Smooth muscle cell (in vitro differentiated cells): ENCODE measurements at regions not wholly inside any gene's neighbourhood (a gene's known extent, or its start where the extent isn't known, plus 50 kb on each side); places are given as distances from the start of the nearest gene placed in this dataset.

Source experiments
- DNase-seq: peaks from one replicate; lab custom pipeline; 2025; ENCODE audit not compliant: unreplicated experiment; lab: John Stamatoyannopoulos, UW
- H2AFZ ChIP-seq: fragments of 200-600 bp; sonication (generic); 2 replicates; pipeline ENCODE4 v1.6.0; 2016; ENCODE audit warnings: antibody characterized with exemption, low read depth, mild to moderate bottlenecking
- H3F3A ChIP-seq: fragments of 200-600 bp; sonication (generic); 2 replicates; pipeline ENCODE4 v1.6.0; 2017; ENCODE audit warnings: antibody characterized with exemption, low read depth
- H3K27ac ChIP-seq: fragments of 200-600 bp; sonication (generic); 2 replicates; pipeline ENCODE4 v1.5.1; 2016; ENCODE audit warnings: low read depth, mild to moderate bottlenecking
- H3K27me3 ChIP-seq: fragments of 200-600 bp; sonication (generic); 2 replicates; pipeline ENCODE4 v1.6.1; 2016; ENCODE audit warnings: low read depth, mild to moderate bottlenecking
- H3K36me3 ChIP-seq: fragments of 200-600 bp; sonication (generic); 2 replicates; pipeline ENCODE4 v1.5.1; 2016; ENCODE audit warnings: low read depth
- H3K4me1 ChIP-seq: fragments of 200-600 bp; sonication (generic); 2 replicates; pipeline ENCODE4 v1.5.1; 2016; ENCODE audit warnings: low read depth
- H3K4me2 ChIP-seq: fragments of 200-600 bp; sonication (generic); 2 replicates; pipeline ENCODE4 v1.6.0; 2016; ENCODE audit warnings: mild to moderate bottlenecking
- H3K4me3 ChIP-seq: fragments of 200-600 bp; sonication (generic); 2 replicates; pipeline ENCODE4 v1.5.1; 2016; ENCODE audit warnings: mild to moderate bottlenecking
- H3K79me2 ChIP-seq: fragments of 200-600 bp; sonication (generic); 2 replicates; pipeline ENCODE4 v1.6.0; 2016; ENCODE audit warnings: low read depth, mild to moderate bottlenecking
- H3K9ac ChIP-seq: fragments of 200-600 bp; sonication (generic); 2 replicates; pipeline ENCODE4 v1.6.0; 2016; ENCODE audit warnings: low read depth
- H3K9me3 ChIP-seq: fragments of 200-600 bp; sonication (generic); replicated peaks from 2 replicates; pipeline ENCODE4 v1.5.1; 2016; ENCODE audit warnings: low read depth
- H4K20me1 ChIP-seq: fragments of 200-600 bp; sonication (generic); 2 replicates; pipeline ENCODE4 v1.6.0; 2016; ENCODE audit warnings: low read depth
- WGBS: methylation state at CpG from one replicate; pipeline ENCODE4 v1.1.7; 2016; ENCODE audit warnings: low lambda C conversion rate; 5-methylcytosine and 5-hydroxymethylcytosine counted together
- TF ChIP-seq, protein P1 (sequence below): fragments of 200-600 bp; sonication (generic); IDR thresholded peaks from 2 replicates; pipeline ENCODE4 v1.5.1; 2017; ENCODE audit warnings: borderline replicate concordance, mild to moderate bottlenecking, antibody characterized with exemption; ENCODE audit not compliant: insufficient read depth, poor library complexity, severe bottlenecking

DNA sequence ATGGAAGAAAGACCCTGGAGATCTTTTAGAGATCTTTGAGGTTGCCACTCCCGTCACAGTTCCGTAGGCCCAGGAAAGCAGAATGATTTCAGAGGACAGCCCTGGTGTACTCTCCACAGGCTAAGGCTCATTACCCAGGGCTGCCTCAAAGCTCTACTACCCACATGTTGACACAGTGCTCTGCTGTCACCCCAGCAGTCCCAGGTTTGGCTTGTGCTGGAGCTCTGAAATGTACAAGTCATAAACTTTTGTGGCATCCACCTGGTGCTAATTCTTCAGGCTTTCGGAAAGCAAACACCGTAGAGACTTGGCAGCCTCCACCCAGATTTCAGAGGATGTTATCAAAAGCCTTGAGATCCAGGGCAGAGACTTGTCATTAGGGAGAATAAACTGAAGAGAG lies 136.5 kb downstream of the MTRR start:
- no peak overlapping the region for H3K4me3 ChIP-seq
- H3K27ac ChIP-seq = no peak overlapping the region
- 98% methylated on average over 4 of the region's 4 CpGs for WGBS
- H3K4me2 ChIP-seq = no peak overlapping the region
- no peak overlapping the region for H2AFZ ChIP-seq
- H3K36me3 ChIP-seq = no peaks in the 10 kb centered on the region
- TF ChIP-seq, protein P1, sequence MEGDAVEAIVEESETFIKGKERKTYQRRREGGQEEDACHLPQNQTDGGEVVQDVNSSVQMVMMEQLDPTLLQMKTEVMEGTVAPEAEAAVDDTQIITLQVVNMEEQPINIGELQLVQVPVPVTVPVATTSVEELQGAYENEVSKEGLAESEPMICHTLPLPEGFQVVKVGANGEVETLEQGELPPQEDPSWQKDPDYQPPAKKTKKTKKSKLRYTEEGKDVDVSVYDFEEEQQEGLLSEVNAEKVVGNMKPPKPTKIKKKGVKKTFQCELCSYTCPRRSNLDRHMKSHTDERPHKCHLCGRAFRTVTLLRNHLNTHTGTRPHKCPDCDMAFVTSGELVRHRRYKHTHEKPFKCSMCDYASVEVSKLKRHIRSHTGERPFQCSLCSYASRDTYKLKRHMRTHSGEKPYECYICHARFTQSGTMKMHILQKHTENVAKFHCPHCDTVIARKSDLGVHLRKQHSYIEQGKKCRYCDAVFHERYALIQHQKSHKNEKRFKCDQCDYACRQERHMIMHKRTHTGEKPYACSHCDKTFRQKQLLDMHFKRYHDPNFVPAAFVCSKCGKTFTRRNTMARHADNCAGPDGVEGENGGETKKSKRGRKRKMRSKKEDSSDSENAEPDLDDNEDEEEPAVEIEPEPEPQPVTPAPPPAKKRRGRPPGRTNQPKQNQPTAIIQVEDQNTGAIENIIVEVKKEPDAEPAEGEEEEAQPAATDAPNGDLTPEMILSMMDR = no peak
- no peak overlapping the region for H3K9ac ChIP-seq
- H3F3A ChIP-seq = no peaks in the 10 kb centered on the region
- no peaks in the 10 kb centered on the region for H3K79me2 ChIP-seq
- H3K27me3 ChIP-seq = no peaks in the 10 kb centered on the region
- H3K4me1 ChIP-seq = no peaks in the 10 kb centered on the region
- H3K9me3 ChIP-seq = no peaks in the 10 kb centered on the region
- H4K20me1 ChIP-seq = no peaks in the 10 kb centered on the region
- no peak for DNase-seq

DNA sequence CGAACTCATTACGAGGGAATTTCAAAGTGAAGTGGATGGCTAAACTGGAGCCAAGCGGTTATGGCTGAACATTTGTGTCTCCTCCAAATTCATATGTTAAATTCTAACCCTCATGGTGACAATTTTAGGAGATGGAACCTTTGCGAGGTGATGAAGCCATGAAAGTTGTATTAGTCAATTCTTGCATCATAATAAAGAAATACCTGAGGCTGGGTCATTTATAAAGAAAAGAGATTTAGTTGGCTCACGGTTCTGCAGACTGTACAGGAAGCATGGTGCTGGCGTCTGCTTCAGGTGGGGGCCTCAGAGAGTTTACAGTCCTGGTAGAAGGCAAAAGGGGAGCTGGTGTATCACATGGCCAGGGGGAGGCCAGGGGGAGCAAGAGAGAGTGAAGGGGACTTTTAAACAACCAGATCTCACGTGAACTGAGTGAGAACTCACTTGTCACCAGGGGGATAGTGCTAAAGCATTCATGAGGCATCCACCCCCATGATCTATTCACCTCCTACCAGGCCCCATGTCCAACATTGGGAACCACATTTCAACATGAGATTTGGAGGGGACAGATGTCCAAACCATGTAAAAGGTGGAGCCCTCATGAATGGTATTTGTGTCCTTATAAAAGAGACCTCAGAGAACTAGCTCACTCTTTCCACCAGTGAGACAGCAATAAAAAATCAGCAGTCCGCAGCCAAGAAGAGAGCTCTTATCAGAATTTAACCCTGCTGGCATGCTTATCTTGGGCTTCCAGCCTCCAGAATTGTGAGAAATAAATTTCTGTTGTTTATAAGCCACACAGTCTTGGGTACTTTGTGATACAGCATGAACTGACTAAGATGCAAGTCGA lies 143.4 kb downstream of the MTRR start:
- no peaks in the 10 kb centered on the region for H3K27me3 ChIP-seq
- H3F3A ChIP-seq = no peaks in the 10 kb centered on the region
- H3K79me2 ChIP-seq = no peaks in the 10 kb centered on the region
- no peak for DNase-seq
- TF ChIP-seq, protein P1 = no peak
- H3K4me3 ChIP-seq = no peak overlapping the region
- H3K4me1 ChIP-seq = no peaks in the 10 kb centered on the region
- H3K9ac ChIP-seq = no peak overlapping the region
- no peak overlapping the region for H3K4me2 ChIP-seq
- H3K36me3 ChIP-seq = no peaks in the 10 kb centered on the region
- H3K27ac ChIP-seq = no peak overlapping the region
- no peaks in the 10 kb centered on the region for H3K9me3 ChIP-seq
- no peak overlapping the region for H2AFZ ChIP-seq
- H4K20me1 ChIP-seq = no peaks in the 10 kb centered on the region
- 70% methylated on average over 9 of the region's 9 CpGs for WGBS

DNA sequence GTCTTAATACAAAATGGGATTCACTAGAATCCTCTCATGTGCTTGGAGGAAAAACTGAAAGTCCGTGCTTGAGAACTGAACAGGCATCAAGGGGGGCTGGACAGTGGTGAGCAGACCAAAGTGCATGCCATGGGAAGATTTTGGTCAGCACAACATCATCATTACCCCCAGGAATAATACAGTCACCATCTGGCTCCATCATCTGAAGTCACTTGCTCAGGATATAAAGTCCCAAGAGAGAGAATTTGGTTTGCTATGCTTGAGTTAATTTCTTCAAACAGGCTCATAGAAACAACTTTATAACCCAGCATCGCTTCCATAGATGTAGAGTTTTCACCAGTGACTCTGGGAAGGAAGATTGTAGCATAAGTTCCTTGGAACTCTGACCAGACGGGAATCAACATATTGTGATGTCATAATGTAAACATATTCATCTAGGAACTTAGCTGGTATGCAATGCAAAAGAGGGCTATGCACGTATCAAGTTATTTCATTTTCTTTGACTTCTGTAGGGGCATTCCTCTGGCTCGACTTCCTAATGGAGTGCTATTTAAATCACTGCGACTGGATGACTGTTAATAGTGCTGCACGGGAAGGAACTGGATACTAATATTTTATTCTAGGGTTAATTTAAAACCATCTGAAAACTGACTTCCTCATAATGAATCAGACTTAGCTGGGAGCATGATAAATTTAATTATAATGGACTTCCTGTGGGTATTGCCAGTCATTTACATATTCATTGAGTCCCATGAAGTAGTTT lies 145.2 kb downstream of the MTRR start:
- no peaks in the 10 kb centered on the region for H3F3A ChIP-seq
- H4K20me1 ChIP-seq = no peaks in the 10 kb centered on the region
- H3K27me3 ChIP-seq = no peaks in the 10 kb centered on the region
- no peak overlapping the region for H3K9ac ChIP-seq
- TF ChIP-seq, protein P1 = no peak
- no peak overlapping the region for H3K4me3 ChIP-seq
- DNase-seq = no peak
- no peaks in the 10 kb centered on the region for H3K9me3 ChIP-seq
- no peak overlapping the region for H2AFZ ChIP-seq
- H3K4me1 ChIP-seq = no peaks in the 10 kb centered on the region
- no peaks in the 10 kb centered on the region for H3K36me3 ChIP-seq
- no peak overlapping the region for H3K4me2 ChIP-seq
- H3K79me2 ChIP-seq = no peaks in the 10 kb centered on the region
- no peak overlapping the region for H3K27ac ChIP-seq
- WGBS = 85% methylated on average over 7 of the region's 7 CpGs
